Small intestine (tissue), 7 donors: ENCODE measurements at regions not wholly inside any gene's neighbourhood (a gene's known extent, or its start where the extent isn't known, plus 50 kb on each side); places are given as distances from the start of the nearest gene placed in this dataset.

Experiments
- DNase-seq, 2 donors: peaks; one replicate each; pipeline versions ENCODE4 v3.0.0 to v3.0.0-alpha.2; 2013
- FAIRE-seq: peaks from 2 replicates; lab custom pipeline; 2012; peaks lifted over from hg19 to GRCh38; lab: Jason Lieb, UNC
- H3K27ac ChIP-seq, 3 donors: one replicate each; pipeline ENCODE4 v1.5.1; 2013; ENCODE audit warnings: low read length in 2 of 3, mild to moderate bottlenecking in 2 of 3, control low read depth in 1 of 3, inconsistent platforms in 1 of 3, low read depth in 1 of 3, moderate library complexity in 1 of 3
- H3K27me3 ChIP-seq, 3 donors: one replicate each; pipeline ENCODE4 v1.6.1; 2013; ENCODE audit warnings: low read length in 3 of 3, inconsistent platforms in 1 of 3; ENCODE audit not compliant: control insufficient read depth in 3 of 3, insufficient read depth in 3 of 3
- H3K36me3 ChIP-seq, 3 donors: one replicate each; pipeline ENCODE4 v1.6.1; 2013; ENCODE audit warnings: low read length in 3 of 3, inconsistent platforms in 1 of 3, low read depth in 1 of 3, mild to moderate bottlenecking in 1 of 3, moderate library complexity in 1 of 3; ENCODE audit not compliant: control insufficient read depth in 3 of 3, insufficient read depth in 2 of 3
- H3K4me1 ChIP-seq, 3 donors: one replicate each; pipeline ENCODE4 v1.6.1; 2013; ENCODE audit warnings: low read length in 2 of 3, inconsistent platforms in 1 of 3, low read depth in 1 of 3, mild to moderate bottlenecking in 1 of 3, moderate library complexity in 1 of 3; ENCODE audit not compliant: control insufficient read depth in 3 of 3, insufficient read depth in 2 of 3
- H3K4me3 ChIP-seq, 3 donors: one replicate each; pipeline ENCODE4 v1.5.1; 2013; ENCODE audit warnings: low read length in 3 of 3, control low read depth in 1 of 3, inconsistent platforms in 1 of 3, low read depth in 1 of 3, mild to moderate bottlenecking in 1 of 3, moderate library complexity in 1 of 3
- H3K9me3 ChIP-seq, 2 donors: one replicate each; pipeline ENCODE4 v1.6.1; 2013; ENCODE audit warnings: low read depth in 1 of 2, low read length in 1 of 2; ENCODE audit not compliant: control insufficient read depth in 2 of 2, insufficient read depth in 1 of 2
- WGBS, 3 donors: extraction: QIAGEN DNeasy Blood & Tissue Kit; methylation state at CpG; one replicate each; pipeline ENCODE4 v1.1.7; 2013; 5-methylcytosine and 5-hydroxymethylcytosine counted together
- donor health status: healthy with polysubstance abuse.
- donor health status: control.
- donor health status: control.
- donor health status: Bipolar disorder and iron deficiency.
- donor health status: healthy.

- no peaks in the 10 kb centered on the region for H3K36me3 ChIP-seq
- H3K4me1 ChIP-seq, result no peaks in the 10 kb centered on the region
- H3K27me3 ChIP-seq, result no peaks in the 10 kb centered on the region
- no peak overlapping the region for H3K4me3 ChIP-seq
- no peaks in the 10 kb centered on the region for H3K9me3 ChIP-seq
- no peak overlapping the region for H3K27ac ChIP-seq
- 53 to 80% (median 54%) methylated on average over 1 of the region's 1 CpG for WGBS, 3 donors
- DNase-seq (no peak), FAIRE-seq (no peak)
Measured at GRCh38 chr6:85124472-85125354, 325.2 kb upstream of the NT5E start.

DNA sequence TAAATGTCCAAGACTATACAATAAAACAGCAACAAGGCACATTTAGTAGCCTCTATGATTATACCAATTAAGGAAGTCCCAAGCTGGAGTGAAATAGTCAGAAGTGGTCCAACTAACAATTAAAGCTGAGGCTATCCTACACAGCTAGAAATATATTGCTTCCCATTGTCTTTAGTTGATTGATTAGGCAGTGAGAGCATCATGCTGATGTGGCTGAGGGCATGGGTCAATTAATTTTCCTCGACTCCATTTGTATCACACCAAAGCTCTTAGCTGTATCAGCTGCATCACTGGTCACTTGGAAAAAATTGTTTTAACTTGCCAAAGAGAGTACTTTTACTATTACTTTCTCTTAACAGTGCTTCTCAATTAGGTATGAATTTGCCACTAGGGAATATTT lies 328.7 kb upstream of the NT5E start:
- no peaks in the 10 kb centered on the region for H3K9me3 ChIP-seq
- no peaks in the 10 kb centered on the region for H3K36me3 ChIP-seq
- no peak overlapping the region for H3K27ac ChIP-seq
- 60 to 73% (median 61%) methylated on average over 1 of the region's 1 CpG for WGBS, 3 donors
- H3K4me1 ChIP-seq, result no peaks in the 10 kb centered on the region
- H3K4me3 ChIP-seq, result no peak overlapping the region
- FAIRE-seq (no peak), DNase-seq (no peak)
- no peaks in the 10 kb centered on the region for H3K27me3 ChIP-seq

DNA sequence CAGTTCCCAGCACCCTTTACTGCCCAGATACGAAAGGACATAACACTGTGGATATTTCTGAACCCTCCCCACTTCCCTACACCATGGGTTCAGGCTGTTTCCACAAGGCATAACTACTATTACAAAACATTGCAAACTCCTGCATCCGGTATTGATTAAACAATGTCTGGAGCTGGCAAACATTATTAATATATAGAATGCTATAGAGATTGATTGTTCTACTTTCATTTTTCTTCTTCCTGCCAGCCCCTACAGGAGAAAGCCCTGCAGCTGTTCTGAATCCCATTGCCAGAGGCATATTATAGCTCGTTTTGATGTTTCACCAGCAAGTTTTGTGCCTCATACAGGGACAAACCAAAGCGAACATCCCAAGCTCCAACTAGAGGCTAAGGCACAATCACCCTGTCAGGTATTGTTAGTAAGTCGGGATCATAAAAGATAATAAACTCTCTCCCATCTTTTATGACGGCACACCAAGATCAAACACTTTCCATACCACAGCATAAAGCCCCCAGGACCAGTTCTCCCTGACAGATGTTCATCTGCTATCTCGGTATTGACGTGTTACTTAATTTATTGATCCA lies 331.1 kb upstream of the NT5E start:
- no peak for FAIRE-seq
- 41 to 64% (median 49%) methylated on average over 8 of the region's 8 CpGs for WGBS, 3 donors
- H3K27ac ChIP-seq, result no peak overlapping the region

DNA sequence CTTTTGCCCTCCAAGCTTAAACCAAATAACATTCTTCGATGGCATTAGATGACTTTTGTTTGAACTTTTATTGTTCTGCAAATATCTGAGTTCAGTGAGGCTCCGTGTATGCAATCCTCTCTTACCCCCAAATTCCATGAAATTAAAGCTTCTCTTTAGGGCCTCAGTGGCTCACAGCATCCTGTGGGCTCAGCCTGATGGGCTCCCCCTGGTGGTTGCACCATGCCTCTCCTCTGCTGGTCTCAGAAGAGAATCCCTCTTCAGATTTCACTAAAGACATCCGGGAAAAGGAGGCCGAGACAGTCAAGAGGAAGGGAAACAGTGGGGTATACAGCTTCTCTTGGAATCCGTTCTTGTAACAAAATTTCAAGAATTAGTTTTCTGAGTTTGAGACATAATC lies 331.6 kb upstream of the NT5E start:
- no peak overlapping the region for H3K4me3 ChIP-seq
- DNase-seq, result no peak
- H3K4me1 ChIP-seq, result no peaks in the 10 kb centered on the region
- no peak for FAIRE-seq
- peaks cover 0 to 3% (median 0%) of the 10 kb centered on the region in 3 donors for H3K27me3 ChIP-seq
- H3K27ac ChIP-seq, result no peak overlapping the region
- H3K36me3 ChIP-seq, result no peaks in the 10 kb centered on the region
- WGBS, 3 donors, result 71 to 84% (median 72%) methylated on average over 5 of the region's 5 CpGs
- H3K9me3 ChIP-seq, result no peaks in the 10 kb centered on the region

More for the DNA sequence above, 331.1 kb upstream of the NT5E start:
- Histone ChIP-seq H3K36me3 (no peaks in the 10 kb centered on the region), H3K9me3 (no peaks in the 10 kb centered on the region), H3K4me3 (no peak overlapping the region), H3K4me1 (no peaks in the 10 kb centered on the region), H3K27me3 (no peaks in the 10 kb centered on the region)
- no peak for DNase-seq

DNA sequence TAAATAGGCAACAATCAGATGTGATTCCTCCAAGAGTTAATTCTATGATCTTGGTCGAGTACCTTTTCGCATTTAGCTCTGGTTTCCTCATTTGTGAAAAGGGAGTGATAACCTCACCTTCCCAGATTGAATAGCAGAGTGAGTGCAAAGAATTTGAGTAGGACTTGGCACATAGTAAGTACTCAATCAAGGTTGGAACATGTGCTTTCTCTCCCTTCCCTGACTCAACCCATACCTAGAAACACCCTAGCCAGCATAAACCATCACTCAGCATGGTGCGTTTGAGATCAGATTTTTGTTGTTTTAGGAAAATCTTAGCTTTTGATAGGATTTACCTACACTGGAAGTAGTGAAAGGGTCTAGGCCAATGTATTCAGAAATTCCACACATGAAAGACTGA lies 333.4 kb upstream of the NT5E start:
- DNase-seq (no peak), FAIRE-seq (no peak)
- H3K9me3 ChIP-seq, result no peaks in the 10 kb centered on the region
- no peak overlapping the region for H3K27ac ChIP-seq
- H3K27me3 ChIP-seq, result peaks cover 0 to 3% (median 0%) of the 10 kb centered on the region in 3 donors
- no peaks in the 10 kb centered on the region for H3K36me3 ChIP-seq
- WGBS, 3 donors, result 77 to 87% (median 83%) methylated on average over 3 of the region's 3 CpGs
- H3K4me1 ChIP-seq, result no peaks in the 10 kb centered on the region
- no peak overlapping the region for H3K4me3 ChIP-seq

- FAIRE-seq, result no peak
Measured at GRCh38 chr6:85115876-85116275, 334.0 kb upstream of the NT5E start.

GRCh38 chr6:85115376-85115775 lies 334.5 kb upstream of the NT5E start:
- no peaks in the 10 kb centered on the region for H3K36me3 ChIP-seq
- no peak overlapping the region for H3K4me3 ChIP-seq
- FAIRE-seq (no peak), DNase-seq (no peak)
- H3K27ac ChIP-seq, result no peak overlapping the region
- no peaks in the 10 kb centered on the region for H3K4me1 ChIP-seq
- H3K9me3 ChIP-seq, result no peaks in the 10 kb centered on the region
- H3K27me3 ChIP-seq, result peaks cover 0 to 3% (median 0%) of the 10 kb centered on the region in 3 donors
- 67 to 76% (median 71%) methylated on average over 6 of the region's 6 CpGs for WGBS, 3 donors

More at GRCh38 chr6:85115876-85116275, 334.0 kb upstream of the NT5E start:
- WGBS, 3 donors, result 54 to 68% (median 63%) methylated on average over 2 of the region's 2 CpGs
- Histone ChIP-seq H3K4me3 (no peak overlapping the region), H3K4me1 (no peaks in the 10 kb centered on the region), H3K36me3 (no peaks in the 10 kb centered on the region), H3K27ac (no peak overlapping the region), H3K9me3 (no peaks in the 10 kb centered on the region), H3K27me3 (peaks cover 0 to 3% (median 0%) of the 10 kb centered on the region in 3 donors)
- DNase-seq, result no peak

DNA sequence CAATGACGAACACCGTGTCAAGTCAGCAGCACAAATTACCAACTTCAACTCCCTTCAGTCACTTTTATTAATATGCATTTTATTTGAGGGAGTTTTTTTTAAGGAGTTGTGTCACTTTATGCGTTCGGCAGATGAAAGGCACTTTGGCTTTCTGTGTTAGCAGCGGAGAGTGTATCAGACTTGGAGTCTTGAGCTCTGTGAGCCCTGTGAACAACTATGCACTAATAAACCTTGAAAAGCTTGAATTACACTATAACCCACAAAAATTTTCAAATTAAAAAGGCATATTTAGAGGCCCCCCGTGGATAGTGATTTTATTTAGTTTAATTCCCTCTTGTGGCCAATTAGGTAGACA lies 335.3 kb upstream of the NT5E start:
- Histone ChIP-seq H3K27ac (no peak overlapping the region), H3K4me3 (no peak overlapping the region), H3K27me3 (peaks cover 0 to 3% (median 0%) of the 10 kb centered on the region in 3 donors), H3K36me3 (no peaks in the 10 kb centered on the region), H3K4me1 (no peaks in the 10 kb centered on the region), H3K9me3 (no peaks in the 10 kb centered on the region)
- DNase-seq, result no peak
- WGBS, 3 donors, result 86 to 95% (median 87%) methylated on average over 6 of the region's 6 CpGs
- FAIRE-seq, result no peak
